H1 (cell line): ENCODE measurements at regions not wholly inside any gene's neighbourhood (a gene's known extent, or its start where the extent isn't known, plus 50 kb on each side); places are given as distances from the start of the nearest gene placed in this dataset.

Experiments used
- E2F6 ChIP-seq: IDR thresholded peaks from 2 replicates; pipeline ENCODE4 v1.6.1; 2012; ENCODE audit warnings: inconsistent platforms
- HDAC6 ChIP-seq: IDR thresholded peaks from one replicate; pipeline ENCODE4 v1.7.1; 2012; ENCODE audit warnings: low read depth, mild to moderate bottlenecking, inconsistent platforms, low read length, moderate library complexity
- KDM5A ChIP-seq: fragments of 200-600 bp; IDR thresholded peaks from 2 replicates; pipeline ENCODE4 v1.7.1; 2012; ENCODE audit warnings: mild to moderate bottlenecking, low read length, inconsistent platforms, mixed read lengths
- POLR2AphosphoS5 ChIP-seq: IDR thresholded peaks from 2 replicates; pipeline ENCODE4 v1.6.1; 2011; ENCODE audit warnings: low read depth, low read length
- RBBP5 ChIP-seq: IDR thresholded peaks from 2 replicates; pipeline ENCODE4 v1.7.1; 2012; ENCODE audit warnings: low read depth, mild to moderate bottlenecking, inconsistent platforms, low read length, moderate library complexity, borderline replicate concordance
- TAF7 ChIP-seq: optimal IDR thresholded peaks from 2 replicates; pipeline ENCODE3; 2011; ENCODE audit warnings: low read depth, mild to moderate bottlenecking, inconsistent platforms, low read length, moderate library complexity, borderline replicate concordance
- TBP ChIP-seq: IDR thresholded peaks from 2 replicates; pipeline ENCODE4 v1.6.1; 2011; ENCODE audit warnings: low read depth, low read length, improper control_type of control experiment

GRCh38 chr9:86642721-86643120 is 288.5 kb upstream of the TUT7 start (continued):
- TF ChIP-seq TAF7 (no peak), RBBP5 (no peak), KDM5A (no peak), HDAC6 (no peak), E2F6 (no peak), POLR2AphosphoS5 (no peak), TBP (no peak)
